Stimulated activated CD4-positive, alpha-beta T cell treated with anti-CD3 and anti-CD28 coated beads, Interleukin-2, amount 100 ng/mL, for 24 hours (primary cell): ENCODE measurements at regions not wholly inside any gene's neighbourhood (a gene's known extent, or its start where the extent isn't known, plus 50 kb on each side); places are given as distances from the start of the nearest gene placed in this dataset.
A peak's percentile ranks its signal among the peaks of the same experiment; 100 is the strongest.

ENCODE experiments used
- DNase-seq, 2 donors: peaks; one replicate each; pipeline ENCODE4 v3.0.0-alpha.2; 2020

- DNase-seq = peak; percentile 20 to 61
These were observed 302.0 kb downstream of the DUSP10 start for GRCh38 chr1:221439747-221440501.

GRCh38 chr1:221440658-221441057 is 301.2 kb downstream of the DUSP10 start:
- no peak for DNase-seq

- no peak for DNase-seq
These were observed 299.8 kb downstream of the DUSP10 start for GRCh38 chr1:221442056-221442455.

- no peak for DNase-seq
These were observed 297.5 kb downstream of the DUSP10 start for GRCh38 chr1:221444346-221444745.

GRCh38 chr1:221448585-221449175 is 293.2 kb downstream of the DUSP10 start:
- no peak for DNase-seq

GRCh38 chr1:221449194-221449593 is 292.7 kb downstream of the DUSP10 start:
- DNase-seq = no peak

GRCh38 chr1:221449801-221450470 is 292.0 kb downstream of the DUSP10 start:
- no peak for DNase-seq

GRCh38 chr1:221451741-221452140 is 290.1 kb downstream of the DUSP10 start:
- DNase-seq = no peak

GRCh38 chr1:221454096-221454495 is 287.8 kb downstream of the DUSP10 start:
- no peak for DNase-seq

GRCh38 chr1:221456918-221457317 is 285.0 kb downstream of the DUSP10 start:
- no peak for DNase-seq

- DNase-seq = no peak
These were observed 284.0 kb downstream of the DUSP10 start for GRCh38 chr1:221457685-221458446.

- no peak for DNase-seq
These were observed 283.3 kb downstream of the DUSP10 start for GRCh38 chr1:221458447-221459156.

GRCh38 chr1:221459558-221459957 is 282.3 kb downstream of the DUSP10 start:
- DNase-seq = no peak

GRCh38 chr1:221462345-221462744 is 279.5 kb downstream of the DUSP10 start:
- DNase-seq = no peak

- no peak for DNase-seq
These were observed 273.3 kb downstream of the DUSP10 start for GRCh38 chr1:221468546-221468945.

- no peak for DNase-seq
These were observed 272.4 kb downstream of the DUSP10 start for GRCh38 chr1:221469476-221469875.

GRCh38 chr1:221470000-221470698 is 271.7 kb downstream of the DUSP10 start:
- no peak for DNase-seq

GRCh38 chr1:221473411-221473810 is 268.5 kb downstream of the DUSP10 start:
- no peak for DNase-seq

- no peak for DNase-seq
These were observed 264.6 kb downstream of the DUSP10 start for GRCh38 chr1:221477252-221477651.

- peak; percentile 44 to 62 for DNase-seq
These were observed 263.6 kb downstream of the DUSP10 start for GRCh38 chr1:221478050-221478949.
